ENCODE measurements at regions not wholly inside any gene's neighbourhood (a gene's known extent, or its start where the extent isn't known, plus 50 kb on each side); places are given as distances from the start of the nearest gene placed in this dataset.

GRCh38 chr3:147139341-147139740, 267.0 kb downstream of the ZIC4 start:
- no peaks in the 10 kb centered on the region for H4K20me1 ChIP-seq (ENCODE audit: insufficient read depth)
- RAD21 ChIA-PET (ENCODE audit: low non-redundant PET in 1 of 2, low total read pairs in 2 of 2, uncharacterized antibody in 2 of 2, unreplicated experiment in 2 of 2): no interaction called here
- no peaks in the 10 kb centered on the region for H3K9me3 ChIP-seq (ENCODE audit: control insufficient read depth in 1 of 2, insufficient read depth in 1 of 2, low read depth in 1 of 2, low read length in 2 of 2)
- H3K4me1 ChIP-seq (ENCODE audit: control insufficient read depth in 1 of 2, insufficient read depth in 2 of 2, low read length in 2 of 2): no peaks in the 10 kb centered on the region
- H3K4me2 ChIP-seq (ENCODE audit: low read length): no peak overlapping the region
- POLR2A ChIA-PET: interaction anchor here (1.2 kb wide), 1 partner anchor 144 kb away, joined by 3 read pairs; no protein-coding TSS in a partner anchor
- no peak overlapping the region for H3K4me3 ChIP-seq (replicated peaks in 1 of 2; ENCODE audit: low read depth in 1 of 2, low read length in 2 of 2)
- no peaks in the 10 kb centered on the region for H3K9me2 ChIP-seq (ENCODE audit: insufficient read depth)
- CTCF ChIA-PET: no interaction called here
- no peak overlapping the region for H3K27ac ChIP-seq (ENCODE audit: low read depth, low read length)
- ATAC-seq (no peak), DNase-seq (ENCODE audit: low read depth, low spot score) (no peak)
- H2AFZ ChIP-seq (ENCODE audit: low read depth, low read length, poor library complexity, severe bottlenecking): no peak overlapping the region
- H3K9ac ChIP-seq (ENCODE audit: low read length): no peak overlapping the region
- intact Hi-C loops (cut with micrococcal nuclease): no loop called here
- no peaks in the 10 kb centered on the region for H3K27me3 ChIP-seq (ENCODE audit: insufficient read depth, low read length)
- TF ChIP-seq SP1 (IDR thresholded peaks at IDR 0.05; ENCODE audit: low read depth): no peak
- TF ChIP-seq ELF1 (IDR thresholded peaks at IDR 0.05; ENCODE audit: borderline replicate concordance, low read depth): no peak
- TF ChIP-seq EZH2 (IDR thresholded peaks at IDR 0.05): no peak
- TF ChIP-seq ZNF274 (IDR thresholded peaks at IDR 0.05; ENCODE audit: low read depth, low read length): no peak
- no peak for TF ChIP-seq CEBPB (IDR thresholded peaks at IDR 0.05; ENCODE audit: low read depth)
- no peak for TF ChIP-seq ZBTB33 (IDR thresholded peaks at IDR 0.05; ENCODE audit: extremely low read depth, insufficient replicate concordance, low read length)
- TF ChIP-seq YY1 (IDR thresholded peaks at IDR 0.05; ENCODE audit: extremely low read depth, insufficient replicate concordance, low read depth, low read length): no peak
- TF ChIP-seq MAX (IDR thresholded peaks at IDR 0.05): no peak
- TF ChIP-seq, protein P1, sequence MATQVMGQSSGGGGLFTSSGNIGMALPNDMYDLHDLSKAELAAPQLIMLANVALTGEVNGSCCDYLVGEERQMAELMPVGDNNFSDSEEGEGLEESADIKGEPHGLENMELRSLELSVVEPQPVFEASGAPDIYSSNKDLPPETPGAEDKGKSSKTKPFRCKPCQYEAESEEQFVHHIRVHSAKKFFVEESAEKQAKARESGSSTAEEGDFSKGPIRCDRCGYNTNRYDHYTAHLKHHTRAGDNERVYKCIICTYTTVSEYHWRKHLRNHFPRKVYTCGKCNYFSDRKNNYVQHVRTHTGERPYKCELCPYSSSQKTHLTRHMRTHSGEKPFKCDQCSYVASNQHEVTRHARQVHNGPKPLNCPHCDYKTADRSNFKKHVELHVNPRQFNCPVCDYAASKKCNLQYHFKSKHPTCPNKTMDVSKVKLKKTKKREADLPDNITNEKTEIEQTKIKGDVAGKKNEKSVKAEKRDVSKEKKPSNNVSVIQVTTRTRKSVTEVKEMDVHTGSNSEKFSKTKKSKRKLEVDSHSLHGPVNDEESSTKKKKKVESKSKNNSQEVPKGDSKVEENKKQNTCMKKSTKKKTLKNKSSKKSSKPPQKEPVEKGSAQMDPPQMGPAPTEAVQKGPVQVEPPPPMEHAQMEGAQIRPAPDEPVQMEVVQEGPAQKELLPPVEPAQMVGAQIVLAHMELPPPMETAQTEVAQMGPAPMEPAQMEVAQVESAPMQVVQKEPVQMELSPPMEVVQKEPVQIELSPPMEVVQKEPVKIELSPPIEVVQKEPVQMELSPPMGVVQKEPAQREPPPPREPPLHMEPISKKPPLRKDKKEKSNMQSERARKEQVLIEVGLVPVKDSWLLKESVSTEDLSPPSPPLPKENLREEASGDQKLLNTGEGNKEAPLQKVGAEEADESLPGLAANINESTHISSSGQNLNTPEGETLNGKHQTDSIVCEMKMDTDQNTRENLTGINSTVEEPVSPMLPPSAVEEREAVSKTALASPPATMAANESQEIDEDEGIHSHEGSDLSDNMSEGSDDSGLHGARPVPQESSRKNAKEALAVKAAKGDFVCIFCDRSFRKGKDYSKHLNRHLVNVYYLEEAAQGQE (IDR thresholded peaks at IDR 0.05; ENCODE audit: low read depth): no peak
- TF ChIP-seq EZH2phosphoT487 (IDR thresholded peaks at IDR 0.05; ENCODE audit: borderline replicate concordance): no peak
- TF ChIP-seq EGR1 (IDR thresholded peaks at IDR 0.05; ENCODE audit: low read depth): no peak
- no peak for TF ChIP-seq CTCF (IDR thresholded peaks at IDR 0.05 in 2 of 3, conservative IDR thresholded peaks at IDR 0.05 in 1 of 3; ENCODE audit: borderline replicate concordance in 1 of 3, insufficient read depth in 1 of 3, low read depth in 2 of 3, low read length in 2 of 3)
- TF ChIP-seq ZFX (IDR thresholded peaks at IDR 0.05): no peak
- TF ChIP-seq TCF7L2 (IDR thresholded peaks at IDR 0.05; ENCODE audit: borderline replicate concordance, extremely low read depth, insufficient read depth, insufficient read length): no peak
- no peak for TF ChIP-seq RAD21 (IDR thresholded peaks at IDR 0.05; ENCODE audit: low read depth)
- TF ChIP-seq, protein P2, sequence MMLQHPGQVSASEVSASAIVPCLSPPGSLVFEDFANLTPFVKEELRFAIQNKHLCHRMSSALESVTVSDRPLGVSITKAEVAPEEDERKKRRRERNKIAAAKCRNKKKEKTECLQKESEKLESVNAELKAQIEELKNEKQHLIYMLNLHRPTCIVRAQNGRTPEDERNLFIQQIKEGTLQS (IDR thresholded peaks at IDR 0.05): no peak
- H3K36me3 ChIP-seq (ENCODE audit: control insufficient read depth in 1 of 2, insufficient read depth in 2 of 2, low read length in 2 of 2): no peaks in the 10 kb centered on the region
- no TSS peak for BruUV-seq (replicated peaks)
- H3K79me2 ChIP-seq (ENCODE audit: insufficient read depth, low read length): no peaks in the 10 kb centered on the region
